ENCODE measurements at regions not wholly inside any gene's neighbourhood (a gene's known extent, or its start where the extent isn't known, plus 50 kb on each side); places are given as distances from the start of the nearest gene placed in this dataset.
"Not testable (repeated sequence)": the region's sequence is repeated elsewhere in the genome, so short reads cannot be mapped to it uniquely, and the experiment has no call there.

- Mint-ChIP-seq H3K27ac (no peak overlapping the region), H3K9me3 (peaks cover 4% of the 10 kb centered on the region), H3K4me1 (ENCODE audit: low read depth) (no peaks in the 10 kb centered on the region), H3K4me3 (no peak overlapping the region), H3K27me3 (peaks cover 9% of the 10 kb centered on the region), H3K36me3 (ENCODE audit: low read depth) (no peaks in the 10 kb centered on the region)
These were observed 254.4 kb upstream of the SFSWAP start for GRCh38 chr12:131456301-131457027.

DNA sequence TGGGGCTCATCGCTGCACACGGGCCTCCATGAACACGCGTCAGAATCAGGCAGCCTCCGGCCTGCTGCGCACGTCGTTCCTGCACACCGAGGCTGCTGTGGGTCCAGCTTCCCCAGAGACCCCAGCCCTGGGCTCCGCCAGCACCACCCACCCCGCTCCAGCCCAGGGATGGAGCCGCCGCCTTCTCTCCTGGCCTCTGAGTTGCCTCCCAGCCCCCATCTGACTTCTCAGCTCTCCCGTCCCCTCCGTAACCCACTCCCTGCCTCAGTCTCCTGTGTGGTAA is 253.9 kb upstream of the SFSWAP start:
- H3K27ac Mint-ChIP-seq, result no peak overlapping the region
- H3K4me1 Mint-ChIP-seq (ENCODE audit: low read depth), result no peaks in the 10 kb centered on the region
- no peaks in the 10 kb centered on the region for H3K36me3 Mint-ChIP-seq (ENCODE audit: low read depth)
- peaks cover 9% of the 10 kb centered on the region for H3K27me3 Mint-ChIP-seq
- peaks cover under 1% of the 10 kb centered on the region for H3K9me3 Mint-ChIP-seq
- no peak overlapping the region for H3K4me3 Mint-ChIP-seq

DNA sequence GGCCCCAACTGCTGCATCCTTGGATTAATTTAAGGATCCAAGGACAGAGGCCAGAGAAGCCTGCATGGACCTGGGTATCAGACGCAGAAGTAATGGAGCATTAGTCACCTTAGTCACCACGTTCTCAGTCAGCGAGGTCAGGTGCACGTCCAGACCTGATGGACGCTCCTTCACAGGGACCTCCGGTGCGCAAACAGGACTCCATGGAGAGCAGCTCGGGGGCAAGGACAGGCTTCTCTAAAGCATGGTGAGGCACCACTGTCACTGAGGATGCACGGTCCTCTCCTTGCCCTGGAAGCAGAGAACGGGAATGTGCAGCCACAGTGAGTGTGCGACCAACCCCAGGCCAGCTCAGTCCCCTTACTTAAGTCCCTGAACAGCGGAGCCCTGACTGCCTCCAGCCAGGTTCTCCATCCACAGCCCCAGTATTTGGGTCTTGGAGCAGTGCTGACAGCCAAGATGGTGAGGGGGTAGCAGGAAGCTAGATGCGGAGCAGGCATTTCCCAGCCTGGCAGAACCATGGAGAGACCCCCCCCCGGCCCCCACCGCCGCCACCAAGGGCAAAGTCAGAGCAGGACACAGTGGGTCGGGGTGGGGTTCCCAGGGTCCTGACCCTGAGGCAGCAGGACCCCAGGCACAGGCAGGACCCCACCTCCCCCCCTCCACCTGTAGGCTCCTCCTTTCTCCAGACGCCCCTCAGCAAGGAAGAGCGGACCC is 253.4 kb upstream of the SFSWAP start:
- H3K4me3 Mint-ChIP-seq, result no peak overlapping the region
- H3K4me1 Mint-ChIP-seq (ENCODE audit: low read depth), result no peaks in the 10 kb centered on the region
- no peak overlapping the region for H3K27ac Mint-ChIP-seq
- H3K36me3 Mint-ChIP-seq (ENCODE audit: low read depth), result no peaks in the 10 kb centered on the region
- peaks cover 10% of the 10 kb centered on the region for H3K27me3 Mint-ChIP-seq
- H3K9me3 Mint-ChIP-seq, result no peaks in the 10 kb centered on the region

- Mint-ChIP-seq H3K9me3 (no peaks in the 10 kb centered on the region), H3K4me1 (ENCODE audit: low read depth) (no peaks in the 10 kb centered on the region), H3K4me3 (no peak overlapping the region), H3K27me3 (peaks cover 11% of the 10 kb centered on the region), H3K36me3 (ENCODE audit: low read depth) (no peaks in the 10 kb centered on the region), H3K27ac (no peak overlapping the region)
These were observed 252.9 kb upstream of the SFSWAP start for GRCh38 chr12:131458048-131458374.

DNA sequence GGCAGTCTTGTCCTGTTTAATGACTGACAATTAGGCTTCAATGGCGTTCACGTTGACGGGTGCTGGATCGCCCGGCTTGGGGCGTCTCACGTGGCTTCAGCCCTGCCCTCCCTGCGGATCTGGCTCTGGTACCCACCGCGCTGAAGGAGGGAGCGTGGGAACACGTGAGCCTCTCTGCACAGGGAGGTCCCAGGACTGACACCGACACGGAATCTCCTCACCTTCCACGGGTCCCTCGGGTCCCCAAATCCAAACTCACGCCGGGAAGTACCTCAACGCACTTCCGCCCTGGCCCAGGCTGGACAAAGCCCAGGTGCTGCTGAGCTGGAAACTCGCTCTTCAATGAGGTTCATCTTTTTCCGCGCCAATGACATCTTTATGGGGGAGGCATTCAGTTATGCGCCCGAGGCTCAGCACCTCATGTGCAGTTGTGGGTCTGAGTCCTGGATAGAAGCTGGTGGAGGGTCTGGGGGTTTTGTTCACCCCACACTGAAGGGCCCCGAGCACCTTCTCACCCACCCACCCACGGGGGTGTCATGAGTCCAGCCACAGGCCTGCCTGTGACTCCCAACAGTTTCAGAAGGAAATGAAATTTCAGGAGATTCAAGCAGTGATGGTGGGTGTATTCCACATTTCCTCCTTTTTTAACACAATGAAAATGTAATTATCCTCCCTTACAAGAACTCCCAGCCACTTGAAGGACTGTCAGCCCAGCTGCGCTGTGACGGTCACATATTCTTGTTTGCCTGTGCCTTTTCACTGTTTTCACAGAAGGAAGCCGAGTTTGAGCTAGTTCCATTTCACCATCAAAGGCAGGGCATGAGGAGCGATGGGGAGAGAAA is 251.7 kb upstream of the SFSWAP start:
- Mint-ChIP-seq H3K9me3 (no peaks in the 10 kb centered on the region), H3K27ac (no peak overlapping the region), H3K36me3 (ENCODE audit: low read depth) (no peaks in the 10 kb centered on the region), H3K4me1 (ENCODE audit: low read depth) (no peaks in the 10 kb centered on the region), H3K4me3 (no peak overlapping the region), H3K27me3 (peaks cover 14% of the 10 kb centered on the region)

GRCh38 chr12:131459773-131460365 is 251.0 kb upstream of the SFSWAP start:
- Mint-ChIP-seq H3K9me3 (no peaks in the 10 kb centered on the region), H3K4me1 (ENCODE audit: low read depth) (no peaks in the 10 kb centered on the region), H3K36me3 (ENCODE audit: low read depth) (no peaks in the 10 kb centered on the region), H3K27ac (no peak overlapping the region), H3K4me3 (no peak overlapping the region), H3K27me3 (peaks cover 14% of the 10 kb centered on the region)

DNA sequence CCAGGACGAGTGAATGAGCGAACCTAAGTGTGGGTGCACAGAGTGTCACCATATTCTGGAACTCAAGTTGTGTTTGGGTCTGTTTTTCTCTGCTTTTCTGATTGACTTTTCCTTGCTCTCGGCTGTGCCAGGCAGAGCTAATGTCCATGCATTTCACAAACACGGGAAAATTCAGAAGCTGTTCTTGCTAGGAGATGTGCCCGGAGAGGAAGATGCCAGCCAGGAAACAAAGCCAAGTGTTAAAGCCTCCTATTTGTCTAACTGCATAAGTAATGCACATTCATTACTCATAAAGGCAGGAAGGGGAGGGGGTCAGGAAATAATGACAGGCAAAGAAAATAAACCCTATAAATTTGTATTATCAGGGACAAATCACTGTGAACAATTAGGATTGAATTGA is 250.4 kb upstream of the SFSWAP start:
- Mint-ChIP-seq H3K4me1 (ENCODE audit: low read depth) (no peaks in the 10 kb centered on the region), H3K36me3 (ENCODE audit: low read depth) (no peaks in the 10 kb centered on the region), H3K27ac (no peak overlapping the region), H3K9me3 (no peaks in the 10 kb centered on the region), H3K4me3 (no peak overlapping the region), H3K27me3 (peaks cover 14% of the 10 kb centered on the region)

DNA sequence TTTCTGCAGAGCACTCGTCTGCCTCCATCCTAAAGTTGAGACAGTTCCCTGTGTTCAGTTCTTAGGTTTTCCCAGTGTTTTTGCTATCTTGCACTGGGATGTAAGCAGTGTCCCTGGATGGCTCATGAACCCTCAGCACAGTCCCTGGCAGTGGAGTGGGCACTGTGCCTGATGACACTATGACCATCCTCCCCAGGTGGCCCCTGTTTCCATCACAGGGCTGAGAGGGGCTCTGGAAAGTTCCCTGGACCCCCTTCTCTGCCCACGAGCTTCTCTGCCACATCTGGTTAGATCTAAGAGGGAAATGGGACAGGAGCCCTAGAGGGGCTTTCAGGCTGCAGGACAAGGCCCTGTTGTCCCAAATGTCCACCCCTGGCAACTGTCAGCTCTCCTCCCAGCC is 249.8 kb upstream of the SFSWAP start:
- H3K27ac Mint-ChIP-seq, result no peak overlapping the region
- H3K4me1 Mint-ChIP-seq (ENCODE audit: low read depth), result no peaks in the 10 kb centered on the region
- H3K36me3 Mint-ChIP-seq (ENCODE audit: low read depth), result no peaks in the 10 kb centered on the region
- no peak overlapping the region for H3K4me3 Mint-ChIP-seq
- H3K9me3 Mint-ChIP-seq, result no peaks in the 10 kb centered on the region
- peaks cover 14% of the 10 kb centered on the region for H3K27me3 Mint-ChIP-seq

DNA sequence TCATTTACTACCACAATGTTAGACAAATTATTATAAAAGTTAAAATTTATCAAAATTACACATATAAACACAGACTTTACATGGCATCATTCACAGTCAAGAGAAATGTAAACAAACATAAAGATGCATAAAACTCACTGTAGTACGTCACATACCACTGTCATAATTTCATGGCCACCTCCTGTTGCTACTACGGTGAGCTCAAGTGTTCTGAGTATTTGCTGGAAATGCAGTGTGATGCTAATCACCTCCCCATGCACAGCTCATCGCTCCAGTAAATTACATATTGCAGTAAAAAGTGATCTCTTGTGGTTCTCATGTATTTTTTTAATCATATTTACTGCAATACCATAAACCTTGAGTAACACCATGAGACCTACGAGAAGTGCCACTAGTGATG is 247.7 kb upstream of the SFSWAP start:
- Mint-ChIP-seq H3K27me3 (peaks cover 14% of the 10 kb centered on the region), H3K36me3 (ENCODE audit: low read depth) (no peaks in the 10 kb centered on the region), H3K9me3 (no peaks in the 10 kb centered on the region), H3K4me3 (no peak overlapping the region), H3K4me1 (ENCODE audit: low read depth) (no peaks in the 10 kb centered on the region), H3K27ac (no peak overlapping the region)

- peaks cover 14% of the 10 kb centered on the region for H3K27me3 Mint-ChIP-seq
- no peaks in the 10 kb centered on the region for H3K4me1 Mint-ChIP-seq (ENCODE audit: low read depth)
- no peaks in the 10 kb centered on the region for H3K9me3 Mint-ChIP-seq
- H3K27ac Mint-ChIP-seq, result no peak overlapping the region
- no peaks in the 10 kb centered on the region for H3K36me3 Mint-ChIP-seq (ENCODE audit: low read depth)
- no peak overlapping the region for H3K4me3 Mint-ChIP-seq
These were observed 246.8 kb upstream of the SFSWAP start for GRCh38 chr12:131464081-131464480.

DNA sequence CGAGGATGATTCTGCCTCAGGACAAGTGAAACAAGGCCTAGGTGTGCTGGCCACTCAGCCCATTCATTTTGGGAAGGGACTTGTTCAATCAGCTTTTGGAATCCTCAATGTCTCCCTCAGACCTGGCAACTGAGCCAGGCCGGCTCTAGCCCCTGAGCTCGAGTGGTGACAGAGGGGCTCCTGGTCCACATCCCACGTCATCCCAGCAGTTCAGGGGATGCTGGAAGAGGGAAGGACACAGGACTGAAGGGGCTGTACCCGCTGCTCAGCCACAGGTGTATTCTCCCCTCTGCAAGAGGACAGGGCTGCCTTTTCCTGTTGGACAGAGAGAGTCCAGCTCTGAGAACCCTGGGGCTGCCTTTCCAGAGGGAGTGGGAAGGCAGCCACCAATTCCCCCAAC is 244.6 kb upstream of the SFSWAP start:
- no peak overlapping the region for H3K4me3 Mint-ChIP-seq
- no peaks in the 10 kb centered on the region for H3K9me3 Mint-ChIP-seq
- no peaks in the 10 kb centered on the region for H3K36me3 Mint-ChIP-seq (ENCODE audit: low read depth)
- H3K27me3 Mint-ChIP-seq, result peaks cover 14% of the 10 kb centered on the region
- no peak overlapping the region for H3K27ac Mint-ChIP-seq
- H3K4me1 Mint-ChIP-seq (ENCODE audit: low read depth), result no peaks in the 10 kb centered on the region

- H3K4me1 Mint-ChIP-seq (ENCODE audit: low read depth), result no peaks in the 10 kb centered on the region
- H3K9me3 Mint-ChIP-seq, result no peaks in the 10 kb centered on the region
- H3K4me3 Mint-ChIP-seq, result no peak overlapping the region
- H3K27ac Mint-ChIP-seq, result no peak overlapping the region
- H3K27me3 Mint-ChIP-seq, result peaks cover 15% of the 10 kb centered on the region
- H3K36me3 Mint-ChIP-seq (ENCODE audit: low read depth), result no peaks in the 10 kb centered on the region
These were observed 244.0 kb upstream of the SFSWAP start for GRCh38 chr12:131466932-131467331.

DNA sequence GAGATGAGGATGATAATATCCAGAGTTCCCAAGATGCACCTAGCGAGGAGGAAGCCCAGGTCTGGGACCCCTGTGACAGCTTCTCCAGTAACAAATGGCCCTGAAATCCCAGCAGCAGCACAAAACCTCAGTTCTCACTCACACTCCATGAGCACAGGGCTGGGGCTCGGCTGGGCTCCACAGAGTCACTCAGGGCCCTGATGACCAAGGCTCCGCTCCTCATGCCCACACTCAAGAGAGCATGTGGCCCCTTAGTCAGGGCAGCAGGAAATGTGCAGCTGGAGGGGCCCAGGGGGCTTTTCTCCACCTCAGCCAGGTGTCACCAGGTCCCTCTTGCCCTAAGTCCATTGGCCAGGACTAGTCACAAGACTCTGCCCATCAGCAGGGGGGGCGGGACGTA is 242.7 kb upstream of the SFSWAP start:
- H3K27me3 Mint-ChIP-seq, result peaks cover 9% of the 10 kb centered on the region
- H3K4me1 Mint-ChIP-seq (ENCODE audit: low read depth), result no peaks in the 10 kb centered on the region
- H3K4me3 Mint-ChIP-seq, result no peak overlapping the region
- no peaks in the 10 kb centered on the region for H3K36me3 Mint-ChIP-seq (ENCODE audit: low read depth)
- H3K27ac Mint-ChIP-seq, result no peak overlapping the region
- no peaks in the 10 kb centered on the region for H3K9me3 Mint-ChIP-seq

GRCh38 chr12:131469945-131470344 is 240.9 kb upstream of the SFSWAP start:
- H3K27me3 Mint-ChIP-seq; H3K36me3 Mint-ChIP-seq (ENCODE audit: low read depth); H3K27ac Mint-ChIP-seq; H3K9me3 Mint-ChIP-seq; H3K4me1 Mint-ChIP-seq (ENCODE audit: low read depth); H3K4me3 Mint-ChIP-seq: not testable (repeated sequence)

GRCh38 chr12:131471271-131471905 is 239.5 kb upstream of the SFSWAP start:
- H3K4me1 Mint-ChIP-seq (ENCODE audit: low read depth), result no peaks in the 10 kb centered on the region
- H3K4me3 Mint-ChIP-seq, result no peak overlapping the region
- no peaks in the 10 kb centered on the region for H3K36me3 Mint-ChIP-seq (ENCODE audit: low read depth)
- peaks cover 6% of the 10 kb centered on the region for H3K27me3 Mint-ChIP-seq
- H3K9me3 Mint-ChIP-seq, result no peaks in the 10 kb centered on the region
- H3K27ac Mint-ChIP-seq, result no peak overlapping the region
